ENCODE measurements at regions not wholly inside any gene's neighbourhood (a gene's known extent, or its start where the extent isn't known, plus 50 kb on each side); places are given as distances from the start of the nearest gene placed in this dataset.

- TF ChIP-seq ZNF513 (tag by site-specific recombination; IDR thresholded peaks at IDR 0.05) (no peak), ZNF692 (tag by site-specific recombination; IDR thresholded peaks at IDR 0.05) (no peak), KLF8 (tag by site-specific recombination; IDR thresholded peaks at IDR 0.05) (no peak), KLF16 (tag by site-specific recombination; IDR thresholded peaks at IDR 0.05) (no peak)
- TF ChIP-seq, protein P1, sequence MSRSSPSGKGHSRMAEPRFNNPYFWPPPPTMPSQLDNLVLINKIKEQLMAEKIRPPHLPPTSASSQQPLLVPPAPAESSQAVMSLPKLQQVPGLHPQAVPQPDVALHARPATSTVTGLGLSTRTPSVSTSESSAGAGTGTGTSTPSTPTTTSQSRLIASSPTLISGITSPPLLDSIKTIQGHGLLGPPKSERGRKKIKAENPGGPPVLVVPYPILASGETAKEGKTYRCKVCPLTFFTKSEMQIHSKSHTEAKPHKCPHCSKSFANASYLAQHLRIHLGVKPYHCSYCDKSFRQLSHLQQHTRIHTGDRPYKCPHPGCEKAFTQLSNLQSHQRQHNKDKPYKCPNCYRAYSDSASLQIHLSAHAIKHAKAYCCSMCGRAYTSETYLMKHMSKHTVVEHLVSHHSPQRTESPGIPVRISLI (tag by site-specific recombination; IDR thresholded peaks at IDR 0.05): no peak
Observed at GRCh38 chr22:23408321-23408720, 171.8 kb downstream of the IGLL1 start (continued).

- TF ChIP-seq ZBTB44 (tag by site-specific recombination; IDR thresholded peaks at IDR 0.05): no peak
- TF ChIP-seq BCL11B (tag by site-specific recombination; IDR thresholded peaks at IDR 0.05; ENCODE audit: low read depth): no peak
- no peak for TF ChIP-seq ZBTB11 (tag by site-specific recombination; conservative IDR thresholded peaks at IDR 0.05; ENCODE audit: low read depth)
- no peak for TF ChIP-seq ZNF529 (tag by site-specific recombination; IDR thresholded peaks at IDR 0.05; ENCODE audit: insufficient replicate concordance)
- no peak for TF ChIP-seq ZNF514 (tag by site-specific recombination; IDR thresholded peaks at IDR 0.05)
- no peak for TF ChIP-seq ZNF10 (tag by site-specific recombination; IDR thresholded peaks at IDR 0.05)
- no peak for TF ChIP-seq ZNF146 (tag by site-specific recombination; IDR thresholded peaks at IDR 0.05)
- TF ChIP-seq GLIS1 (tag by site-specific recombination; IDR thresholded peaks at IDR 0.05): no peak
- no peak for TF ChIP-seq ZFHX2 (tag by site-specific recombination; conservative IDR thresholded peaks at IDR 0.05)
- no peak for TF ChIP-seq ZNF544 (tag by site-specific recombination; IDR thresholded peaks at IDR 0.05)
- TF ChIP-seq, protein P2, sequence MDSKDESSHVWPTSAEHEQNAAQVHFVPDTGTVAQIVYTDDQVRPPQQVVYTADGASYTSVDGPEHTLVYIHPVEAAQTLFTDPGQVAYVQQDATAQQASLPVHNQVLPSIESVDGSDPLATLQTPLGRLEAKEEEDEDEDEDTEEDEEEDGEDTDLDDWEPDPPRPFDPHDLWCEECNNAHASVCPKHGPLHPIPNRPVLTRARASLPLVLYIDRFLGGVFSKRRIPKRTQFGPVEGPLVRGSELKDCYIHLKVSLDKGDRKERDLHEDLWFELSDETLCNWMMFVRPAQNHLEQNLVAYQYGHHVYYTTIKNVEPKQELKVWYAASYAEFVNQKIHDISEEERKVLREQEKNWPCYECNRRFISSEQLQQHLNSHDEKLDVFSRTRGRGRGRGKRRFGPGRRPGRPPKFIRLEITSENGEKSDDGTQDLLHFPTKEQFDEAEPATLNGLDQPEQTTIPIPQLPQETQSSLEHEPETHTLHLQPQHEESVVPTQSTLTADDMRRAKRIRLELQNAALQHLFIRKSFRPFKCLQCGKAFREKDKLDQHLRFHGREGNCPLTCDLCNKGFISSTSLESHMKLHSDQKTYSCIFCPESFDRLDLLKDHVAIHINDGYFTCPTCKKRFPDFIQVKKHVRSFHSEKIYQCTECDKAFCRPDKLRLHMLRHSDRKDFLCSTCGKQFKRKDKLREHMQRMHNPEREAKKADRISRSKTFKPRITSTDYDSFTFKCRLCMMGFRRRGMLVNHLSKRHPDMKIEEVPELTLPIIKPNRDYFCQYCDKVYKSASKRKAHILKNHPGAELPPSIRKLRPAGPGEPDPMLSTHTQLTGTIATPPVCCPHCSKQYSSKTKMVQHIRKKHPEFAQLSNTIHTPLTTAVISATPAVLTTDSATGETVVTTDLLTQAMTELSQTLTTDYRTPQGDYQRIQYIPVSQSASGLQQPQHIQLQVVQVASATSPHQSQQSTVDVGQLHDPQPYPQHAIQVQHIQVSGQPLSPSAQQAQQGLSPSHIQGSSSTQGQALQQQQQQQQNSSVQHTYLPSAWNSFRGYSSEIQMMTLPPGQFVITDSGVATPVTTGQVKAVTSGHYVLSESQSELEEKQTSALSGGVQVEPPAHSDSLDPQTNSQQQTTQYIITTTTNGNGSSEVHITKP (tag by site-specific recombination; IDR thresholded peaks at IDR 0.05): no peak
- Histone ChIP-seq H3K9me3 (ENCODE audit: control insufficient read depth, insufficient read depth, low read depth, low read length) (no peaks in the 10 kb centered on the region), H3K4me1 (ENCODE audit: control insufficient read depth, insufficient read depth, low read length) (peaks cover 3% of the 10 kb centered on the region; the same call in 1 of the 2 replicates), H3K27ac (ENCODE audit: extremely low read depth, low read depth, low read length) (no peak overlapping the region), H3K36me3 (ENCODE audit: control insufficient read depth in 2 of 2, insufficient read depth in 1 of 2, low read length in 2 of 2) (no peaks in the 10 kb centered on the region), H3K4me3 (ENCODE audit: low read depth, low read length) (no peak overlapping the region)
- ChIA-PET CTCF (interaction anchor here (0.6 to 3.4 kb wide), 2 partner anchors 134 to 163 kb away, joined by 3 to 10 read pairs; no protein-coding TSS in a partner anchor), POLR2A (no interaction called here)
Observed at GRCh38 chr22:23405366-23405851, 174.7 kb downstream of the IGLL1 start.

Measured in HEK293 (cell line).